Coronary artery (tissue), 2 donors: ENCODE measurements at regions not wholly inside any gene's neighbourhood (a gene's known extent, or its start where the extent isn't known, plus 50 kb on each side); places are given as distances from the start of the nearest gene placed in this dataset.

ENCODE experiments used
- DNase-seq: peaks from one replicate; pipeline ENCODE4 v3.0.0-alpha.2; 2017; ENCODE audit warnings: low spot score
- H3K27ac ChIP-seq, 2 donors: fragments of 200-600 bp; sonication (generic); one replicate each; pipeline ENCODE4 v1.5.1; 2016 to 2019
- H3K4me3 ChIP-seq: fragments of 200-600 bp; sonication (generic); 2 replicates; pipeline ENCODE4 v1.5.1; 2016; ENCODE audit warnings: mild to moderate bottlenecking, moderate library complexity
- CTCF ChIP-seq: fragments of 200-600 bp; sonication (generic); IDR thresholded peaks from one replicate; pipeline ENCODE4 v1.5.1; 2019; ENCODE audit warnings: antibody characterized with exemption

GRCh38 chr4:189036906-189037305 is 897.7 kb downstream of the TRIML1 start:
- Histone ChIP-seq H3K27ac (no peak overlapping the region), H3K4me3 (no peak overlapping the region)
- DNase-seq = no peak
- no peak for TF ChIP-seq CTCF

- H3K27ac ChIP-seq = no peak overlapping the region
- no peak overlapping the region for H3K4me3 ChIP-seq
- no peak for DNase-seq
- no peak for TF ChIP-seq CTCF
These were observed 894.0 kb upstream of the FRG1 start for GRCh38 chr4:189046642-189047041.

- TF ChIP-seq CTCF = no peak
- no peak for DNase-seq
- Histone ChIP-seq H3K27ac (no peak overlapping the region), H3K4me3 (no peak overlapping the region)
These were observed 892.6 kb upstream of the FRG1 start for GRCh38 chr4:189048119-189048518.

- H3K27ac ChIP-seq = no peak overlapping the region
- H3K4me3 ChIP-seq = no peak overlapping the region
- no peak for DNase-seq
- no peak for TF ChIP-seq CTCF
These were observed 891.0 kb upstream of the FRG1 start for GRCh38 chr4:189049682-189050081.

GRCh38 chr4:189050643-189051042 is 890.0 kb upstream of the FRG1 start:
- TF ChIP-seq CTCF = no peak
- Histone ChIP-seq H3K27ac (no peak overlapping the region), H3K4me3 (no peak overlapping the region)
- DNase-seq = no peak

GRCh38 chr4:189053621-189054020 is 887.1 kb upstream of the FRG1 start:
- Histone ChIP-seq H3K4me3 (no peak overlapping the region), H3K27ac (no peak overlapping the region)
- TF ChIP-seq CTCF = no peak
- DNase-seq = no peak

GRCh38 chr4:189060104-189060503 is 880.6 kb upstream of the FRG1 start:
- no peak overlapping the region for H3K27ac ChIP-seq
- no peak overlapping the region for H3K4me3 ChIP-seq
- no peak for DNase-seq
- no peak for TF ChIP-seq CTCF
